IMR-90 (cell line): ENCODE measurements at regions not wholly inside any gene's neighbourhood (a gene's known extent, or its start where the extent isn't known, plus 50 kb on each side); places are given as distances from the start of the nearest gene placed in this dataset.

Experiments used
- CEBPB ChIP-seq: IDR thresholded peaks from 2 replicates; pipeline ENCODE4 v1.6.1; 2012; ENCODE audit warnings: low read depth, low read length, improper control_type of control experiment
- FOS ChIP-seq: fragments of 150-350 bp; IDR thresholded peaks from 2 replicates; pipeline ENCODE4 v1.6.1; 2016; ENCODE audit warnings: low read depth, low read length
- MAZ ChIP-seq: IDR thresholded peaks from 2 replicates; pipeline ENCODE4 v1.6.1; 2012; ENCODE audit warnings: low read depth, mild to moderate bottlenecking, low read length, improper control_type of control experiment, moderate library complexity, borderline replicate concordance
- TF ChIP-seq, protein P1 (sequence below): conservative IDR thresholded peaks from 2 replicates; pipeline ENCODE4 v1.5.1; 2012; ENCODE audit warnings: mild to moderate bottlenecking, low read depth, low read length, improper control_type of control experiment

DNA sequence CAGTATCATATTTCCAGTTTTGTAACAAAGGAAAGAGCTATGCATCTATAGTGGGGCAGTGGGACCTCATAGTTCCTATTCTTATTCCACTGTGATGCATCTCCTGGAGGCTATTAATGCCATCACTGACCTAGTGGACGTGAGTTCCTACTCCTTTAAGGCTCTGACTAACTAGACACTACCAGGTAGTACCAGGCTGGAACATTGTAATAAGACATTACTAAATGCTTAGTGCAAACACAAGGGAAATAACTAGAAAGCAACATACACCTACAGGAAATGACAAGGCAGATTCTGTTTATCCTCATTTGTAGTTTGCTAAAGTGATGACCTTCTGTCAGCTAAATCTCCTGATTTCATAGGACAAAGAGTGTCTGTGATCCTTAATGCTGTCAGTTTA lies 192.5 kb downstream of the POSTN start:
- TF ChIP-seq, protein P1, sequence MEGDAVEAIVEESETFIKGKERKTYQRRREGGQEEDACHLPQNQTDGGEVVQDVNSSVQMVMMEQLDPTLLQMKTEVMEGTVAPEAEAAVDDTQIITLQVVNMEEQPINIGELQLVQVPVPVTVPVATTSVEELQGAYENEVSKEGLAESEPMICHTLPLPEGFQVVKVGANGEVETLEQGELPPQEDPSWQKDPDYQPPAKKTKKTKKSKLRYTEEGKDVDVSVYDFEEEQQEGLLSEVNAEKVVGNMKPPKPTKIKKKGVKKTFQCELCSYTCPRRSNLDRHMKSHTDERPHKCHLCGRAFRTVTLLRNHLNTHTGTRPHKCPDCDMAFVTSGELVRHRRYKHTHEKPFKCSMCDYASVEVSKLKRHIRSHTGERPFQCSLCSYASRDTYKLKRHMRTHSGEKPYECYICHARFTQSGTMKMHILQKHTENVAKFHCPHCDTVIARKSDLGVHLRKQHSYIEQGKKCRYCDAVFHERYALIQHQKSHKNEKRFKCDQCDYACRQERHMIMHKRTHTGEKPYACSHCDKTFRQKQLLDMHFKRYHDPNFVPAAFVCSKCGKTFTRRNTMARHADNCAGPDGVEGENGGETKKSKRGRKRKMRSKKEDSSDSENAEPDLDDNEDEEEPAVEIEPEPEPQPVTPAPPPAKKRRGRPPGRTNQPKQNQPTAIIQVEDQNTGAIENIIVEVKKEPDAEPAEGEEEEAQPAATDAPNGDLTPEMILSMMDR: no peak
- TF ChIP-seq MAZ (no peak), FOS (no peak), CEBPB (no peak)
